ENCODE measurements at regions not wholly inside any gene's neighbourhood (a gene's known extent, or its start where the extent isn't known, plus 50 kb on each side); places are given as distances from the start of the nearest gene placed in this dataset.
"Not testable (repeated sequence)": the region's sequence is repeated elsewhere in the genome, so short reads cannot be mapped to it uniquely, and the experiment has no call there.

DNA sequence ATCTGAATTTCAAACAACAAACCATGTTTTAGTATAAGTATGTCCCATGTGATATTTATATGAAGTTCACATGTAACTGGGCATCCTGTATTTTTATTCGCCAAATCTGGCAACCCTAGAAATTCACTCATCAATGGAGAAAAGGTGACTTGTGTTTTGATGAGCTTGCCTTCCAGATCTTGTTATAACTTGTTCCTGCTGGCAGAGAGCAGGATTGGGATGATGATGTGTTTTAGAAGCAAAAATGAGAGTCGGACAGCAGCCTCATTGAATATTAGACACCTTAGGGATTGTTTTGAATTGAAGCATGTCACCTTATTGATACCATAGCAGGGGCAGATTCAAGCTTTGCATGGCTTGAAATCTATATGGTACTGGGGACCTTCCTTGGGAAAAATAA lies 85.4 kb upstream of the MED13 start:
- no peak for DNase-seq (ENCODE audit: low read depth)

DNA sequence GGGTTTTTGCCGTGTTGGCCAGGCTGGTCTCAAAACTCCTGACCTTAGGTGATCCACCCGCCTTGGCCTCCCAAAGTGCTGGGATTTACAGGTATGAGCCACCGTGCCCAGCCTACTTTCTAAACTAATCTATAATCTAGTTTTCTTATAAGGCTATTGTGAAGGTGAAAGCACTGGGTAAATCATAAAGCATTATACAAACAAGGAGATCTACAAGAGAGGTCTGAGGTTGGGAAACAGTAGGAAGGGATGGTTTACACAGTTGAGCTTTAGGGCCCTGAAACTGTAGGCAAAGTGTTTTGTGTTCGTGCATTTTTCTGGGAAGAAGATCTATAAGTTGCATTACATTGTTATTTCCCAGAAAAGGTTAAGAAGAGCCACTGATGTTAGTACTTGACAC lies 84.9 kb upstream of the MED13 start:
- no peak for DNase-seq (ENCODE audit: low read depth)

DNA sequence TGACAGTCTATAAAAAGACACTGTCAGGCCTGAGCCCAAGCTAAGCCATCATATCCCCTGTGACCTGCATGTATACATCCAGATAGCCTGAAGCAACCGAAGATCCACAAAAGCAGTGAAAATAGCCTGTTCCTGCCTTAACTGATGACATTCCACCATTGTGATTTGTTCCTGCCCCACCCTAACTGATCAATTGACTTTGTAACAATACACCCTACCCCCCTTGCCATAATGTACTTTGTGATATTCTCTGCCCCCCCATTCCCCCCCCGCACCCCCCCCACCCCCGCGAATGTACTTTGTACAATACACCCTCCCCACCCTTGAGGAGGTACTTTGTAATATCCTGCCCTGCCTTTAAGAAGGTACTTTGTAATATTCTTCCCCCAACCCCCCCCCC lies 82.2 kb upstream of the MED13 start:
- no peak for DNase-seq (ENCODE audit: low read depth)

DNA sequence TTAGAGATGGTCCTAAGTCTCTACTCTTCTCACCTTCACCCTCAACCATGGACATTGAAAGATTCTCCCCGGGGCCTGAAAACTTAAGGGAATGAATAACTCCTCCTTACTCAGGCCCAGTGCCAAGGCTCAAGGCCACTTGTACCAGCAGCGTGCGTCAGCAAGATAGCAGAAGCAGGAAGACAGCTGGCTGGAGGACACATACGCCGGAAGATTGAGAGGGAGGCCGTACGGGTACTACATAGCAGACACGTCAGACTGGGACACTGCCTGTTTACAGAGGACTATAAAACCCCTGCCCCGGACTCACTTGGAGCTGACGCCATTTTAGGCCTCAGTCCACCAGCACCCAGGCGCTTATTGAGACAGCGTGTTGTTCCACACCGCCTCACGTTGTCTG lies 75.8 kb upstream of the MED13 start:
- DNase-seq (ENCODE audit: low read depth): no peak

DNA sequence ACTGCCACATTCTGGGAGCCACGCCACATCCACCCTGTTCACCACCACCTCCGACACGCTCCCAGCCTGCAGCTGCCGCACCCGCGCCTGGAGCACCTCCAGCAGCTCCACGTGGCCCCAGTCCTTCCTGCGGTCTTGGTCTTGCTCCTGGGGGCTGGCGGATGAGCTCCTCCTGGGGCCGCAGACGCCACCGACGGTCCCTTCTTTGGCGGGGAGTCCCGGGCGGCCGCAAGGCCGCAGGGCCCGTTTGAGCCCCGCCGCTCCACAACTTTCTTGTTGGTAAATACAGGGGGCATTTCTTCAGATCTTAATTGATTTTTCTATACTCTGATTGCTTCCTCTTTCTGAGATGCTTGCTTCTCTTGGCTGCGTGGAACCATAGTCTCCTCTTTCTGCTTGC lies 75.3 kb upstream of the MED13 start:
- DNase-seq (ENCODE audit: low read depth): no peak

DNA sequence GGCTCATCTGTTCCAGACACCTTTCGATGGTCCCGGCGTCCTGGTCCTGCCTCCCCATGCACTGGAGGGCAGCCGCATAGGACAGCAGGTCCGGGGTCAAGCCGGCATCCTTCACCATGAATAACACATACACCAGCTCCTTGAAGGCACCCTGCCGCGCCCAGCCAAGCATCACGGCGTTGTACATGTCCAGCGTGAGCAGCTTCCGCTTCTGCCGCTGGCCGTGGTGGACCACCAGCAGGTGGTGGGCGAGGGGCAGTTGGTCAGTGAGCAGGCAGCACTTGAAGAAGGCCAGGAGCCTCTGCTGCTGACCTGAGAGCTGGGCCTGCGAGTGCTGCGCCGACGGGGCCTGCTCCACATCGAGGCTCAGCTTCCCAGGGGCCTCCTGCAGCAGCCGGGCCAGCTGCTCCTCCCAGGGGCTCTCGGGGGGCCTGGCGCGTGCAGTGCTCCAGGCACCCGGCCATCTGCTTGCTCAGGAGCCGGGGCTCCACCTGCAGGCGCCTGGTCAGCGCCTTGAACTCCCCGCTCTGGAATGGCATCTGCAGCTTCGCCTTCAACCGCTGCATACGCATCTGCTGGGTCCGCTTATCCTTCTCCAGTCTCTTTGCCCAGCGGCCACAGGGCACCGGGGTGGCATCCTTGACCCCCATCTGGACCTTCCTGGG lies 74.7 kb upstream of the MED13 start:
- DNase-seq (ENCODE audit: low read depth): not testable (repeated sequence)

DNA sequence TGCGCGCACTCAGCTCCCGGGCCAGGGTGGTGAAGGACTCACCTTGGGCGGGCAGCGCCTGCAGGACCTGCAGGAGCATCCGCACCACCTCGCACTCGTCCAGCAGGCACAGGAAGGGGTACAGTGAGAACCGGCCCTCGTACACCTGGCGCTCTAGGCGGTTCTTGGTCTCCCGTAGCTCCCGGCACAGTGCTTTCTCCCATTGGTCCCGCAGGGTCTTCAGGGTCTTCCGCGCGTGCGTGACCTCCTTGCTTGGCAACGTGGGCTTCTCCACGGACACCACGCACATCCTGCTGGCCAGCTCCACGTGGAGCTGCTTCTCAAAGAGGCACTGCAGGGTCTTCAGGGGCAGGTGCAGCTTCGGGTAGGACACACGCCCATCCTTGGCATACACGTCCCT lies 74.1 kb upstream of the MED13 start:
- no peak for DNase-seq (ENCODE audit: low read depth)

DNA sequence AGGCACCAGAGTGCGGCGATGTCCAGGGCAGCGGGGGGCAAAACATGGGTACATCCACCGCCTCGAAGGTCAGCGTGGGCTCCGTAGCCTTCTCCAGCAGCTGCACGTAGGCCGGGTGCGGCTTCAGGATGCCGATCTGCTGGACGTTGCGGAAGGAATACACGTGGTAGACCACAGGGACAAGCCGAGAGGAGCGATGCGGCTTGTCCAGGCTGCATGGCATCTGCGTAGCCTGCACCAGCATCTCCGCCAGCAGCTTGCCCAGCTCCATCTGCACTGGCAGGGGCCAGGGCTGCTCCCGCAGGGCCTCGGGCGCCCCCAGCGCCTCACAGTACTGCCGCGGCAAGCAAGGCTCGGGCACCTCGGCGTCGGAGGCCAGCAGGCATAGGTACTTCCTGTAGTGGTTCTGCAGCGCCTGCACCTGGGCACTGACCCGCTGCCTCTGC lies 73.6 kb upstream of the MED13 start:
- not testable (repeated sequence) for DNase-seq (ENCODE audit: low read depth)

DNA sequence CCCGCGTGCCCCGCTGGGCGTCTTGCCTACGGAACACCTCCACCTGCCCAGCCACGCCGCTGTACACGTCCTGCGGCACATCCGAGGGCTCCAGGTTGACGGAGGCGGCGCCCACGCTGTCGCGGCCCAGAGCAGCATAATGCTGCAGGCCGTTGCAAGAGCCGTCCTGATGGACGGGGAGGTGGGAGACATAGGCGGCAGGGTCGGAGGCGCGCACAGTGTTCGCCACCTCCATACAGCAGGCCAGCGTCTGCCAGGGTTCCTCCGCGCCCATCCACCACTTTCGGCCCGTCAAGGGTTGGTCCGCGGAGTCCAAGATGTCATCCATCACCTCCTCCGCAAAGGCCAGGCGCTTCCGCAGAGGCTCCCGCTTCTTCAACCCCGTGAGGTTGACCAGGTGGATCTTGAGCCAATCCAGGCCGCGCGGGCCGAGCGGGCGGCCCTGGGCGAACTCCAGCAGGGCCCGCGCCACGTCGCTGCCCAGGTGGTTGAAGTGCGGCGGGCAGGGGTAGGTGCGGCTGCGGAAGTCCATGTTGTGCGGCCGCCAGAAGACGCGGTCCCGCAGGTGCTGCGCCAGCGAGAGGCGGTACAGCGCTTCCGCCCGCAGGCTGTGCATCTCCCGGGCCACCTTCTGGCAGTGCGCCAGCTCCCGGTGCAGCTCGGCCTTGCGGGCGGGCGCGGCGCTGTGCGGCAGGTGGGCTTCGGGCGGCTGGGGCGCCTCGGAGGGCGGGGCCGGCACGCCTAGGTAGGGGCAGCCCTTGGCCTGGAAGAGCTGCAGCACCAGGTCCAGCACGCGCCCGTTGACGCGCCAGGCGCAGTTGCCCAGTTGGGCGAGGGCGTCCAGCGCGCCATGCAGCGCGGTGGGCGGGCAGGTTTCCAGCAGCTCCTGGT lies 72.9 kb upstream of the MED13 start:
- DNase-seq (ENCODE audit: low read depth): not testable (repeated sequence)

DNA sequence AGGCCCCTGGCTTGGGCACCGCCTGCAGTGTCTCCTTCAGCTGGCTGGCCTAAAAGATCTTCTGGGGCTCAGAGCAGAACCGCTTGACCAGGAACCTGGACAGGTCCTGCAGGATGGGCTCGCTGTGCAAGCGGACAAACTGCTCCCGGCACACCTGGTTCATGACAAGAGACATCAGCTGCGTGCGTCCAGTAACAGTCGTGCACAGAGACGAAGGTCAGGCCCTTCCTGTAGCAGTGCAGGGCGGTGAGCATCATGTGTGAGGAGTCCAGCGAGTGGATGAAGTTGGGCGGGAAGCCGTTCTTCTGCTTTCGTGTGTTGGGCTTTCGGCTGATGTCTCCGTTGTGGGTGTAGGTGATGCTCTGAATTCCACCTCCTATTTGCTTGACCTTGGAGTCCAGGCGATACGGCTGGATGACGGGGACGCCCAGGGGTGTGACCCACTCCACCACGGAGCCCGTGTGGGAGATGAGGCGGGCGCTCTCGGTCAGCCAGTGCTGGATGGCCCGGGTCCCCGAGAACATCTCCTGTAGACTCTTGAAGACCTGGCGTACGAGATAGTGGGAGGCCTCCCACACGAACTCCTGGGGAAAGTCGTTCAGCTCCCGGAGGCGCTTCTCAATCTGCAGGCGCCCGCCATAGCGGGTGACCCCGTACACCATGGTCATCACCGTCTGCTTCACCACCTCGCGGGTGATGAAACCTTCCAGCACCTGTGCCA lies 72.1 kb upstream of the MED13 start:
- not testable (repeated sequence) for DNase-seq (ENCODE audit: low read depth)

DNA sequence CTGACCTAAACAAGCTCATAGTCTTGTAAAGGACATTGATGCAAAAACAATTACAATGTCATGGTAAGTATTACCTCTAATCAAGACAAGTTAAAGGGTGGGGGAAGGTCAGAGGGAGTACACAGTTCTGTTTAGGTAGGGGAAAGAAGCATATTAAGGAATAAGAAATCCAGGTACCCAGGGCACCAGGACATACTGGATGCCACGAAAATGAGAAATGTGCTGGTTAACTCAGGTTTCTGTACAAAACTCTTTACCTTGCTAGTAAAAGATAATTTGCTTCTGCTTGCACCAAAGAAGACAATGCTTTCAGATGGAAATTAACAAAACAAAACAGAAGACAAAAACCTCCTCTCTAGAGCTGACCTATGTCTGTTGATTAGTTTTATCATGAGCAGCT lies 70.7 kb upstream of the MED13 start:
- DNase-seq (ENCODE audit: low read depth): no peak

DNA sequence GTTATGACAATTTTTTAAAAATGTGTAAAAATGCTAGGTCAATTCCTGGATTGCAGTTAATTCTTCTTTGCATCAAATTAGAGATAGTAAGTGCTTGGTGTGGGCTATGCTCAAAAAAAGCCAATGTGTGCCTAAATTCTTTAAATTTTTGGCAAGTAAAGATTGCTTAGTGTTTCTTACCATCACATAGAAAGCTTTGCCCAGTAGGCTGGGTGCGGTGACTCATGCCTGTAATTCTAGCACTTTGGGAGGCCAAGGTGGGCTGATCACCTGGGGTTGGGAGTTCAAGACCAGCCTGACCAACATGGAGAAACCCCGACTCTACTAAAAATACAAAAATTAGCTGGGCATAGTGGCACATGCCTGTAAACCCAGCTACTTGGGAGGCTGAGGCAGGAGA lies 70.0 kb upstream of the MED13 start:
- not testable (repeated sequence) for DNase-seq (ENCODE audit: low read depth)

DNA sequence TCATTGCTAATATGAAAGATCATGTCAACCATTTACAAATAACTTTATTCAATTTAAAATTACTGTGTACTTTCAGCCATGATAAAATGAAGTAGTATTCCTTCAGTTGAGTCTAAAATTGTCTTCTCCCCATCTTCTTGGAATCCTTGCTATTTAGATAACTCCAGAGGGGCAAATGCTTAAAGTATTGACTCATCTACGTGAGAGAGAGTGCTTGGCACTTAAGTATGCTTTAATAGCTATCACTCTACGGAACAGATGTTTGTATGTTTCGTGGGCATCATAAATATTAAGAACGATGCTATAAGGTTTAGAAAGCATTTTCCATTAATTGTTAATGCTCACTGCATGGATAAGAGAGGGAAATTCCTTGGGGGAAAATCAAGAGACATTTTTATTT lies 69.3 kb upstream of the MED13 start:
- no peak for DNase-seq (ENCODE audit: low read depth)

DNA sequence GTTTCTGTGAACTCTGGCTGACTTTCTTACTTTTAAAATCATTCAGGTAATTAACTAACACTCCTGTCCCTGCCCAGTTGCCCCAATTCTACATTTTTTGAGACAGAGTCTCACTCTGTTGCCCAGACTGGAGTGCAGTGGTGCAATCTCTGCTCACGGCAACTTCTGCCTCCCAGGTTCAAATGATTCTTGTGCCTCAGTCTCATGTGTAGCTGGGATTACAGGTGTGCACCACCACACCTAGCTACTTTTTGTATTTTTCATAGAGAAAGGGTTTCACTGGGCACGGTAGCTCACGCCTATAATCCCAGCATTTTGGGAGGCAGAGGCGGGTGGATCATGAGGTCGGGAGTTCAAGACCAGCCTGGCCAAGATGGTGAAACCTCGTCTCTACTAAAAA lies 66.2 kb upstream of the MED13 start:
- DNase-seq (ENCODE audit: low read depth): not testable (repeated sequence)

DNA sequence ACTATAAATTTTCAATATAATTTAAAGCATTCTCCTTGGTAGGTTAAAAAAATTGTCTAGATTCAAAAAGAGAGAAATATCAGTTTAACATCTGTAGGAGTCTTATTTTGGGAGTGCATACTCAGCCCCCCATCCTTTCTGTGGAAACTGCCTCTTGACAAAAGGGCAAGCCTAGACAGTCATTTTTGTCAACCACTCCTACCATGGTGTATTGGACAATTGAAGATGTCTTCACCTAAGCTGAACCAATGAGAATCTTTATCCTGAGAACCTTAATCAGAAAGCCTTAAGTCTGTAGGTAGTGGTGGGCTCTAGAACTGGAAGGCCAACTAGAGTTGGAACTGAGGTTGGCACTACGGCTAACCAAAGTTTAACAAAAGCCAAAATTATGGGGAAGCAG lies 65.7 kb upstream of the MED13 start:
- no peak for DNase-seq (ENCODE audit: low read depth)

DNA sequence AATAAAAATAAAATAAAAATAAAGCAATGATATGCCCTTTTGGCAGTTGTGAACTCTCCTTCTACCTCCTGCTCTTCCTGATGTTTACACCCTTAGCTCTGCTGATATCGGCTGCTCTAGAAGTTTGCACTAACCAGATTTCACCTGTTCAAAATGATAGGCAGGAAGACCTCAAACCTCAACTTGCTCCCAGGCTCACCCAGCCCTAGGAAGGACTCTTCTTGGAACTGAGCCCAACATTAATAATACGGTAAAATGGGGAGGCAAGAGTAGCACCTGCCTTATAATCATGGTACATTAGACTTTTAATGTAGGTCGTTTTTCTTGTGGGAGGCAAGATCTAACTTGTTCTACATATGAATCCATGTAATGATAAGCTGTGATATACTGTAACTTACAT lies 61.2 kb upstream of the MED13 start:
- no peak for DNase-seq (ENCODE audit: low read depth)

DNA sequence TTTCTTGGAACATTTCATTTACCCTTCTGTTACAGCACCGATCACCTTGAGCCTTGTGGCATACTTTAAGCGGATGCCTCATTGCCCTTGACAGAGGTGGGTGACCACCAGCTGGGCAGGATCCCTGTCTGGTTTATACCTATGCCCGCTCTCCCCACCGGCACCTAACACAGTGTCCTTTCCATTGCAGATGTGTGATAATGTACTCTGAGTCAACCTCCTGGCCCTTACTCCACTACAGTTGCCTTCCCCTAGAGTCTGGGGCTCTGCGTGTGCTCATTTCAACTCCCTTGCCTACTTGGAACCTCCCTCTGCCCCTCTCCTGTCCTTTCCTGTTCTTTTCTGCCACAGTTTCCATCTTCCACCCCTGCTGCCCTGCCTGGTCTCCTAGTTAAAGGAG lies 60.2 kb upstream of the MED13 start:
- no peak for DNase-seq (ENCODE audit: low read depth)

DNA sequence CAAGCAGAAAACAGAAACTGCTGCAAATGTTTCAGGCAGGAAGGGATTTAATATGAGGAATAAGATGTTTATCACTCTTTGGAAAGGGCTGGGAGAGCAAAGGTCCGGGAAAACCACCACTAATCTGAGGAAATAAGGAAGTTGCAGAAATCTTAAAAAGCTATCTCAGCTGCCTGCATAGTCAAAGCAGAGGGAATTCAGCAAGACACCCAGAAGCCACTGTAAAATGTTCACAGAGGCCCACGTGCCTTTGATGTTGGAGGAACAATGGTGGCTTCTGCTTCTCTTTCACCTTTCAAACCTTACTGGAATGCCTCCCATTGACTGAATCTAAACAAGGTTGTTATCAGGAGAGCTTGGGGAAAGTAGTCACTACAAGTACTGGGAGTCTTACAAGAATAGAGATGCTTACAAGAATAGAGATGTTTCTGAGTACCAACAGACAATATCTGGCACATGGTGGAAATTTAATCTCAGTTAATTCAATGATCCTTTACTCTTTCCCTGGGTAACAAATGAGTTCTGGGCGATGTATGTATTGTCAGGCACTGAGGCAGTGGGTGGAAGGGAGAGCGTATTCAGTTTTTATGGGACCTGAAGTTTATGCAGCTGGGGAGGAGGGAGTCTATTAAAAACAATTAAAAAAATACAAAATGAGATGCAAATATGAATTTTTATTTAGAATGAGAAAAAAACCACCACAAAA lies 56.1 kb upstream of the MED13 start:
- no peak for DNase-seq (ENCODE audit: low read depth)

DNA sequence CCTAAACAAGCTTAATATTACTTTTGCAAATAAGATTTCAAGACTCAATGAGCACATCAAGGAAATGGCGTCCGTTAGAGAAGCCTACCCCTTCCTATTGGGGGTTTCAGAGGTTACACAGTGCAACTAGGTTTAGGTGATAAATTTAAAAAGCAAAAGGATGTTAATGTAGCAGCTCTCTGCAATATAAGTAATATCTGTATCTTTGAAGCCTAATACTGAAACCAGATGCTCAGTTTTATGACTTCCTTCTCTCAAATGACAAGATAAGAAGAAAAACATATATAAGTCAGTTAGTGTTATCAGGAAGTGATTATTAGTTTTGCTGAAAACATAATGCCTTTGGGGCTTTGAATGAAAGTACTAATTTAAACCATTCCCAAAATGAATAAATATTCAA lies 54.3 kb upstream of the MED13 start:
- no peak for DNase-seq (ENCODE audit: low read depth)

Measured in stromal cell of bone marrow (primary cell).